ENCODE measurements at regions not wholly inside any gene's neighbourhood (a gene's known extent, or its start where the extent isn't known, plus 50 kb on each side); places are given as distances from the start of the nearest gene placed in this dataset.

- H3K36me3 Mint-ChIP-seq (ENCODE audit: low read depth): no peaks in the 10 kb centered on the region
- H3K27me3 Mint-ChIP-seq (ENCODE audit: insufficient read depth): peaks cover 10% of the 10 kb centered on the region
- H3K9me3 Mint-ChIP-seq: no peaks in the 10 kb centered on the region
- intact Hi-C loops (cut with micrococcal nuclease): loop anchor here (1.0 kb wide), 6 partner anchors 67 to 785 kb away; no protein-coding TSS in a partner anchor
- H3K4me3 Mint-ChIP-seq: no peak overlapping the region
- DNase-seq (ENCODE audit: low spot score): peak; percentile 9
- no peaks in the 10 kb centered on the region for H3K4me1 Mint-ChIP-seq (ENCODE audit: low read depth)
- no peak overlapping the region for H3K27ac Mint-ChIP-seq
Observed at GRCh38 chr12:102702447-102703114, 214.5 kb downstream of the PAH start.

GRCh38 chr12:102696045-102696444 lies 215.7 kb upstream of the IGF1 start:
- intact Hi-C loops (cut with micrococcal nuclease): no loop called here
- H3K9me3 Mint-ChIP-seq: no peaks in the 10 kb centered on the region
- no peak overlapping the region for H3K27ac Mint-ChIP-seq
- H3K4me1 Mint-ChIP-seq (ENCODE audit: low read depth): no peaks in the 10 kb centered on the region
- no peak overlapping the region for H3K4me3 Mint-ChIP-seq
- no peaks in the 10 kb centered on the region for H3K36me3 Mint-ChIP-seq (ENCODE audit: low read depth)
- no peak for DNase-seq (ENCODE audit: low spot score)
- peaks cover 2% of the 10 kb centered on the region for H3K27me3 Mint-ChIP-seq (ENCODE audit: insufficient read depth)

- no peak overlapping the region for H3K4me3 Mint-ChIP-seq
- intact Hi-C loops (cut with micrococcal nuclease): no loop called here
- peaks cover 3% of the 10 kb centered on the region for H3K27me3 Mint-ChIP-seq (ENCODE audit: insufficient read depth)
- no peaks in the 10 kb centered on the region for H3K36me3 Mint-ChIP-seq (ENCODE audit: low read depth)
- no peak overlapping the region for H3K27ac Mint-ChIP-seq
- DNase-seq (ENCODE audit: low spot score): no peak
- H3K9me3 Mint-ChIP-seq: no peaks in the 10 kb centered on the region
- no peaks in the 10 kb centered on the region for H3K4me1 Mint-ChIP-seq (ENCODE audit: low read depth)
Observed at GRCh38 chr12:102694903-102695302, 214.5 kb upstream of the IGF1 start.

GRCh38 chr12:102691773-102692555 lies 211.6 kb upstream of the IGF1 start:
- no peaks in the 10 kb centered on the region for H3K9me3 Mint-ChIP-seq
- no peaks in the 10 kb centered on the region for H3K36me3 Mint-ChIP-seq (ENCODE audit: low read depth)
- no peak overlapping the region for H3K27ac Mint-ChIP-seq
- H3K4me3 Mint-ChIP-seq: no peak overlapping the region
- DNase-seq (ENCODE audit: low spot score): no peak
- no peaks in the 10 kb centered on the region for H3K4me1 Mint-ChIP-seq (ENCODE audit: low read depth)
- intact Hi-C loops (cut with micrococcal nuclease): no loop called here
- H3K27me3 Mint-ChIP-seq (ENCODE audit: insufficient read depth): peaks cover 2% of the 10 kb centered on the region

GRCh38 chr12:102690253-102690652 lies 209.9 kb upstream of the IGF1 start:
- intact Hi-C loops (cut with micrococcal nuclease): no loop called here
- H3K9me3 Mint-ChIP-seq: no peaks in the 10 kb centered on the region
- DNase-seq (ENCODE audit: low spot score): no peak
- H3K27me3 Mint-ChIP-seq (ENCODE audit: insufficient read depth): peaks cover 6% of the 10 kb centered on the region
- no peak overlapping the region for H3K27ac Mint-ChIP-seq
- H3K4me1 Mint-ChIP-seq (ENCODE audit: low read depth): no peaks in the 10 kb centered on the region
- H3K36me3 Mint-ChIP-seq (ENCODE audit: low read depth): no peaks in the 10 kb centered on the region
- H3K4me3 Mint-ChIP-seq: no peak overlapping the region

- intact Hi-C loops (cut with micrococcal nuclease): no loop called here
- DNase-seq (ENCODE audit: low spot score): no peak
- Mint-ChIP-seq H3K4me1 (ENCODE audit: low read depth) (no peaks in the 10 kb centered on the region), H3K27me3 (ENCODE audit: insufficient read depth) (peaks cover 6% of the 10 kb centered on the region), H3K9me3 (no peaks in the 10 kb centered on the region), H3K4me3 (no peak overlapping the region), H3K36me3 (ENCODE audit: low read depth) (no peaks in the 10 kb centered on the region), H3K27ac (no peak overlapping the region)
Observed at GRCh38 chr12:102689701-102690100, 209.3 kb upstream of the IGF1 start.

GRCh38 chr12:102687523-102687922 lies 207.2 kb upstream of the IGF1 start:
- Mint-ChIP-seq H3K27ac (no peak overlapping the region), H3K36me3 (ENCODE audit: low read depth) (no peaks in the 10 kb centered on the region), H3K9me3 (no peaks in the 10 kb centered on the region), H3K4me3 (no peak overlapping the region), H3K27me3 (ENCODE audit: insufficient read depth) (peaks cover 6% of the 10 kb centered on the region), H3K4me1 (ENCODE audit: low read depth) (no peaks in the 10 kb centered on the region)
- intact Hi-C loops (cut with micrococcal nuclease): no loop called here
- no peak for DNase-seq (ENCODE audit: low spot score)

GRCh38 chr12:102685841-102686240 lies 205.5 kb upstream of the IGF1 start:
- Mint-ChIP-seq H3K36me3 (ENCODE audit: low read depth) (no peaks in the 10 kb centered on the region), H3K4me3 (no peak overlapping the region), H3K27ac (no peak overlapping the region), H3K27me3 (ENCODE audit: insufficient read depth) (peaks cover 5% of the 10 kb centered on the region), H3K9me3 (no peaks in the 10 kb centered on the region), H3K4me1 (ENCODE audit: low read depth) (no peaks in the 10 kb centered on the region)
- DNase-seq (ENCODE audit: low spot score): no peak
- intact Hi-C loops (cut with micrococcal nuclease): no loop called here

- Mint-ChIP-seq H3K27me3 (ENCODE audit: insufficient read depth) (peaks cover 4% of the 10 kb centered on the region), H3K36me3 (ENCODE audit: low read depth) (no peaks in the 10 kb centered on the region), H3K4me1 (ENCODE audit: low read depth) (no peaks in the 10 kb centered on the region), H3K9me3 (no peaks in the 10 kb centered on the region), H3K4me3 (no peak overlapping the region), H3K27ac (no peak overlapping the region)
- DNase-seq (ENCODE audit: low spot score): no peak
- intact Hi-C loops (cut with micrococcal nuclease): no loop called here
Observed at GRCh38 chr12:102685172-102685571, 204.8 kb upstream of the IGF1 start.

- Mint-ChIP-seq H3K4me3 (no peak overlapping the region), H3K9me3 (no peaks in the 10 kb centered on the region), H3K36me3 (ENCODE audit: low read depth) (no peaks in the 10 kb centered on the region), H3K27ac (no peak overlapping the region), H3K4me1 (ENCODE audit: low read depth) (no peaks in the 10 kb centered on the region), H3K27me3 (ENCODE audit: insufficient read depth) (peaks cover 4% of the 10 kb centered on the region)
- DNase-seq (ENCODE audit: low spot score): no peak
- intact Hi-C loops (cut with micrococcal nuclease): no loop called here
Observed at GRCh38 chr12:102682366-102683289, 202.3 kb upstream of the IGF1 start.

- peaks cover 2% of the 10 kb centered on the region for H3K27me3 Mint-ChIP-seq (ENCODE audit: insufficient read depth)
- H3K4me3 Mint-ChIP-seq: no peak overlapping the region
- H3K27ac Mint-ChIP-seq: no peak overlapping the region
- H3K36me3 Mint-ChIP-seq (ENCODE audit: low read depth): no peaks in the 10 kb centered on the region
- intact Hi-C loops (cut with micrococcal nuclease): no loop called here
- H3K4me1 Mint-ChIP-seq (ENCODE audit: low read depth): no peaks in the 10 kb centered on the region
- DNase-seq (ENCODE audit: low spot score): no peak
- H3K9me3 Mint-ChIP-seq: no peaks in the 10 kb centered on the region
Observed at GRCh38 chr12:102681747-102682146, 201.4 kb upstream of the IGF1 start.

- no peak for DNase-seq (ENCODE audit: low spot score)
- Mint-ChIP-seq H3K4me3 (no peak overlapping the region), H3K27me3 (ENCODE audit: insufficient read depth) (no peaks in the 10 kb centered on the region), H3K36me3 (ENCODE audit: low read depth) (no peaks in the 10 kb centered on the region), H3K9me3 (no peaks in the 10 kb centered on the region), H3K4me1 (ENCODE audit: low read depth) (no peaks in the 10 kb centered on the region), H3K27ac (no peak overlapping the region)
- intact Hi-C loops (cut with micrococcal nuclease): no loop called here
Observed at GRCh38 chr12:102681309-102681708, 200.9 kb upstream of the IGF1 start.

GRCh38 chr12:102680304-102680703 lies 199.9 kb upstream of the IGF1 start:
- Mint-ChIP-seq H3K27me3 (ENCODE audit: insufficient read depth) (no peaks in the 10 kb centered on the region), H3K27ac (no peak overlapping the region), H3K9me3 (no peaks in the 10 kb centered on the region), H3K4me1 (ENCODE audit: low read depth) (no peaks in the 10 kb centered on the region), H3K4me3 (no peak overlapping the region), H3K36me3 (ENCODE audit: low read depth) (no peaks in the 10 kb centered on the region)
- DNase-seq (ENCODE audit: low spot score): no peak
- intact Hi-C loops (cut with micrococcal nuclease): no loop called here

All from activated T-helper 1 cell treated with anti-CD3 and anti-CD28 coated beads, Interleukin-12 subunit alpha, Interleukin-12 subunit beta, Interleukin-2, Interleukin-4 antibody, amounts not matched to agents 30 ng/mL and 10 ng/mL and 1 ng/mL, durations not matched to agents 14 hours and 24 hours and 36 hours (primary cell).